ENCODE measurements at regions not wholly inside any gene's neighbourhood (a gene's known extent, or its start where the extent isn't known, plus 50 kb on each side); places are given as distances from the start of the nearest gene placed in this dataset.
"Not testable (repeated sequence)": the region's sequence is repeated elsewhere in the genome, so short reads cannot be mapped to it uniquely, and the experiment has no call there.

DNA sequence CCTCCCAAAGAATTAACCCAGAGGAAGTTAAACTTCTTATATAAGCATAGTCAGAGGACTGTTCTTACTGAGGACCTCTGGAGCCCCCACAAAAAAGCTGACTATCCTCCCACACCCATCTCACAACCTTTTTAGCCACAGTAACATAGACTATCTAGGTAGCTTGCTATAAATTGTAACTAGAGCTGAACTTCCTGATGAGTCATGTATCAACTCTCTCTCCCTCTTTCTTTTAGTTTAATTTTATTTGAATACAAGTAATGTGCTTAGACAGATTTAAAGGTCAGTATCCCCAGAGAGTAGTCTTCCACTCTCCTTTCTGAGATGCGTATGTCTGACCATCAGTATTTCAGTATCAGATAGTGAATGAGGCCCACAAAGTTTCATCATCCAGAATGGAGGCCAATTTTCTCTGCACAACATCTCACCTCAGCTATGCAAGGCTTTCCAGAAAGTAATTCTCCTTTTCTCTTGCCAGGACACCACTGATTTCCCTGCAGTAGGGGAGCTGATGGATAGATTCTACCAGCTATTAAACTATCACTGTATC, 104.0 kb upstream of the MYRIP start:
- H2AFZ ChIP-seq: no peak overlapping the region
- no peaks in the 10 kb centered on the region for H3K27me3 ChIP-seq (ENCODE audit: control insufficient read depth, insufficient read depth, low read length)

DNA sequence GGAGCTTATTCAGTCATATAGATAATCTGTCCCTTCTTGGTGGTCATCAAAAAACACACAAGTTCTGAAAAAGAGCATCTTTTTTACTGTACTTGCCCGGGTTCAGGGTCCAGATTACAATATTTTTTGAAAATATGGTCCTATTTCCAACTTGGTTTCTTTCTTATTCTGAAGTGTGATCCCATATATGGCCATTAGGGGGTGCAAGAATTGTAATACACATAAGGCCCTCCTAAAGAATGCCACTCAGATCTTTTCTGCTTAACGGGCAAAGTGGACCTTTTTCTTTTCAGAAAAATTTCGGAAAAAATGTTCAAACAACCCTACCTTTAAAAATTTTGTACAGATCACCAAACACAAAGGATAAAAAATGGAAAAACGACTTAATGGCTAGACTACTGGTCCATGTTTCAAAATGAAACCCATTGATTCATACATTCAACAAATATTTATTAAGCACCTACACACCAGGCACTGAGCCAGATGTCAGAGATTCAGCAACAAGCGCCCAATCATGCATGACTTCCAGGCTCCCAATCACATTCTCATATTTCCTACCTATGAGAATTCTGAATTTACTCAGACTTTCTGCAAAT, 102.0 kb upstream of the MYRIP start:
- peaks cover 3% of the 10 kb centered on the region for H3K36me3 ChIP-seq (ENCODE audit: control insufficient read depth, insufficient read depth, low read length)
- no peak overlapping the region for H3K4me2 ChIP-seq (ENCODE audit: low read length)
- no peaks in the 10 kb centered on the region for H3K9me3 ChIP-seq (ENCODE audit: control insufficient read depth, low read length)
- no peak overlapping the region for H2AFZ ChIP-seq
- no peaks in the 10 kb centered on the region for H3K4me1 ChIP-seq
- H3K79me2 ChIP-seq: no peaks in the 10 kb centered on the region
- H3K4me3 ChIP-seq (ENCODE audit: low read depth, low read length): no peak overlapping the region
- H3K9ac ChIP-seq: no peak overlapping the region
- H3K27ac ChIP-seq: no peak overlapping the region
- TF ChIP-seq, protein P1, sequence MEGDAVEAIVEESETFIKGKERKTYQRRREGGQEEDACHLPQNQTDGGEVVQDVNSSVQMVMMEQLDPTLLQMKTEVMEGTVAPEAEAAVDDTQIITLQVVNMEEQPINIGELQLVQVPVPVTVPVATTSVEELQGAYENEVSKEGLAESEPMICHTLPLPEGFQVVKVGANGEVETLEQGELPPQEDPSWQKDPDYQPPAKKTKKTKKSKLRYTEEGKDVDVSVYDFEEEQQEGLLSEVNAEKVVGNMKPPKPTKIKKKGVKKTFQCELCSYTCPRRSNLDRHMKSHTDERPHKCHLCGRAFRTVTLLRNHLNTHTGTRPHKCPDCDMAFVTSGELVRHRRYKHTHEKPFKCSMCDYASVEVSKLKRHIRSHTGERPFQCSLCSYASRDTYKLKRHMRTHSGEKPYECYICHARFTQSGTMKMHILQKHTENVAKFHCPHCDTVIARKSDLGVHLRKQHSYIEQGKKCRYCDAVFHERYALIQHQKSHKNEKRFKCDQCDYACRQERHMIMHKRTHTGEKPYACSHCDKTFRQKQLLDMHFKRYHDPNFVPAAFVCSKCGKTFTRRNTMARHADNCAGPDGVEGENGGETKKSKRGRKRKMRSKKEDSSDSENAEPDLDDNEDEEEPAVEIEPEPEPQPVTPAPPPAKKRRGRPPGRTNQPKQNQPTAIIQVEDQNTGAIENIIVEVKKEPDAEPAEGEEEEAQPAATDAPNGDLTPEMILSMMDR (IDR thresholded peaks at IDR 0.05): peak; percentile 80
- no peaks in the 10 kb centered on the region for H3K27me3 ChIP-seq (ENCODE audit: control insufficient read depth, insufficient read depth, low read length)

More for the DNA sequence above, 104.0 kb upstream of the MYRIP start:
- Histone ChIP-seq H3K9me3 (ENCODE audit: control insufficient read depth, low read length) (no peaks in the 10 kb centered on the region), H3K4me2 (ENCODE audit: low read length) (no peak overlapping the region), H3K36me3 (ENCODE audit: control insufficient read depth, insufficient read depth, low read length) (no peaks in the 10 kb centered on the region), H3K4me1 (no peaks in the 10 kb centered on the region), H3K4me3 (ENCODE audit: low read depth, low read length) (no peak overlapping the region), H3K79me2 (no peaks in the 10 kb centered on the region), H3K27ac (no peak overlapping the region), H3K9ac (no peak overlapping the region)
- TF ChIP-seq, protein P1 (IDR thresholded peaks at IDR 0.05): no peak

- Histone ChIP-seq H3K36me3 (ENCODE audit: control insufficient read depth, insufficient read depth, low read length) (peaks cover 3% of the 10 kb centered on the region), H2AFZ (no peak overlapping the region), H3K4me3 (ENCODE audit: low read depth, low read length) (no peak overlapping the region), H3K9me3 (ENCODE audit: control insufficient read depth, low read length) (no peaks in the 10 kb centered on the region), H3K27me3 (ENCODE audit: control insufficient read depth, insufficient read depth, low read length) (no peaks in the 10 kb centered on the region), H3K4me1 (no peaks in the 10 kb centered on the region), H3K79me2 (no peaks in the 10 kb centered on the region), H3K4me2 (ENCODE audit: low read length) (no peak overlapping the region), H3K27ac (no peak overlapping the region), H3K9ac (no peak overlapping the region)
- TF ChIP-seq, protein P1 (IDR thresholded peaks at IDR 0.05): no peak
These were observed 96.9 kb upstream of the MYRIP start for GRCh38 chr3:39712413-39713048.

GRCh38 chr3:39713341-39713740, 96.1 kb upstream of the MYRIP start:
- not testable (repeated sequence) for H3K9me3 ChIP-seq (ENCODE audit: control insufficient read depth, low read length); H3K4me2 ChIP-seq (ENCODE audit: low read length); H3K27ac ChIP-seq; H3K4me1 ChIP-seq; H2AFZ ChIP-seq; H3K9ac ChIP-seq; H3K36me3 ChIP-seq (ENCODE audit: control insufficient read depth, insufficient read depth, low read length); H3K79me2 ChIP-seq; H3K4me3 ChIP-seq (ENCODE audit: low read depth, low read length); H3K27me3 ChIP-seq (ENCODE audit: control insufficient read depth, insufficient read depth, low read length)

GRCh38 chr3:39716849-39717248, 92.6 kb upstream of the MYRIP start:
- no peak overlapping the region for H3K4me3 ChIP-seq (ENCODE audit: low read depth, low read length)
- no peaks in the 10 kb centered on the region for H3K27me3 ChIP-seq (ENCODE audit: control insufficient read depth, insufficient read depth, low read length)
- no peak overlapping the region for H3K27ac ChIP-seq
- H3K9ac ChIP-seq: no peak overlapping the region
- H3K4me2 ChIP-seq (ENCODE audit: low read length): no peak overlapping the region
- peaks cover under 1% of the 10 kb centered on the region for H3K36me3 ChIP-seq (ENCODE audit: control insufficient read depth, insufficient read depth, low read length)
- H2AFZ ChIP-seq: no peak overlapping the region
- H3K9me3 ChIP-seq (ENCODE audit: control insufficient read depth, low read length): no peaks in the 10 kb centered on the region
- H3K4me1 ChIP-seq: no peaks in the 10 kb centered on the region
- TF ChIP-seq, protein P1 (IDR thresholded peaks at IDR 0.05): no peak
- no peaks in the 10 kb centered on the region for H3K79me2 ChIP-seq

All from parathyroid adenoma (tissue), 2 donors.